MM.1S (cell line): ENCODE measurements at regions not wholly inside any gene's neighbourhood (a gene's known extent, or its start where the extent isn't known, plus 50 kb on each side); places are given as distances from the start of the nearest gene placed in this dataset.

Source experiments
- DNase-seq: peaks from one replicate; pipeline ENCODE4 v3.0.0-alpha.2; 2015
- H2AFZ ChIP-seq: fragments of 300-600 bp; sonication (generic); 2 replicates; pipeline ENCODE4 v1.6.0; 2016; ENCODE audit warnings: antibody characterized with exemption, low read length
- H3F3A ChIP-seq: fragments of 300-600 bp; sonication (generic); 2 replicates; pipeline ENCODE4 v1.6.1; 2016; ENCODE audit warnings: mild to moderate bottlenecking, antibody characterized with exemption, low read length, moderate library complexity, mixed read lengths; ENCODE audit not compliant: insufficient read depth
- H3K27ac ChIP-seq: fragments of 300-600 bp; sonication (generic); 2 replicates; pipeline ENCODE4 v1.5.1; 2016; ENCODE audit warnings: mild to moderate bottlenecking, low read length
- H3K27me3 ChIP-seq: fragments of 300-600 bp; sonication (generic); replicated peaks from 2 replicates; pipeline ENCODE4 v1.6.0; 2016; ENCODE audit warnings: low read length; ENCODE audit not compliant: insufficient read depth
- H3K36me3 ChIP-seq: fragments of 300-600 bp; sonication (generic); replicated peaks from 2 replicates; pipeline ENCODE4 v1.6.1; 2016; ENCODE audit warnings: mild to moderate bottlenecking, low read length, mixed read lengths; ENCODE audit not compliant: insufficient read depth
- H3K4me1 ChIP-seq: fragments of 300-600 bp; sonication (generic); 2 replicates; pipeline ENCODE4 v1.6.1; 2016; ENCODE audit warnings: low read length, mixed read lengths
- H3K4me2 ChIP-seq: fragments of 300-600 bp; sonication (generic); 2 replicates; pipeline ENCODE4 v1.6.0; 2016; ENCODE audit warnings: low read depth, low read length
- H3K4me3 ChIP-seq: fragments of 300-600 bp; sonication (generic); 2 replicates; pipeline ENCODE4 v1.5.1; 2016; ENCODE audit warnings: low read length, mixed read lengths
- H3K79me2 ChIP-seq: fragments of 300-600 bp; sonication (generic); 2 replicates; pipeline ENCODE4 v1.6.1; 2016; ENCODE audit warnings: mixed run types, low read length, mixed read lengths
- H3K9ac ChIP-seq: fragments of 300-600 bp; sonication (generic); 2 replicates; pipeline ENCODE4 v1.6.1; 2016; ENCODE audit warnings: low read length, mixed read lengths
- H3K9me2 ChIP-seq: fragments of 300-600 bp; sonication (generic); replicated peaks from 2 replicates; pipeline ENCODE4 v1.6.1; 2016; ENCODE audit warnings: mild to moderate bottlenecking, low read length, mixed read lengths; ENCODE audit not compliant: insufficient read depth
- H3K9me3 ChIP-seq: fragments of 300-600 bp; sonication (generic); replicated peaks from 2 replicates; pipeline ENCODE4 v1.6.1; 2016; ENCODE audit warnings: mild to moderate bottlenecking, low read length, mixed read lengths; ENCODE audit not compliant: insufficient read depth
- H4K20me1 ChIP-seq: fragments of 300-600 bp; sonication (generic); 2 replicates; pipeline ENCODE4 v1.6.1; 2016; ENCODE audit warnings: mild to moderate bottlenecking, low read length, moderate library complexity, mixed read lengths; ENCODE audit not compliant: insufficient read depth
- CTCF ChIP-seq: fragments of 300-600 bp; sonication (generic); IDR thresholded peaks from 2 replicates; pipeline ENCODE4 v1.5.1; 2016; ENCODE audit warnings: antibody characterized with exemption, low read length, mixed read lengths
- EZH2 ChIP-seq: fragments of 300-600 bp; sonication (generic); optimal IDR thresholded peaks from 2 replicates; pipeline ENCODE3; 2017; ENCODE audit warnings: low read depth, mild to moderate bottlenecking, antibody characterized with exemption, low read length, mixed read lengths
- EZH2phosphoT487 ChIP-seq: fragments of 300-600 bp; sonication (generic); IDR thresholded peaks from 2 replicates; pipeline ENCODE4 v1.6.1; 2018; ENCODE audit warnings: antibody characterized with exemption, low read length

GRCh38 chr10:130921461-130921860 is 390.1 kb downstream of the TCERG1L start:
- Histone ChIP-seq H3K4me2 (no peak overlapping the region), H3K9me3 (no peaks in the 10 kb centered on the region), H3F3A (no peaks in the 10 kb centered on the region), H4K20me1 (no peaks in the 10 kb centered on the region), H3K79me2 (no peaks in the 10 kb centered on the region), H2AFZ (no peak overlapping the region), H3K4me3 (no peak overlapping the region), H3K4me1 (no peaks in the 10 kb centered on the region), H3K27me3 (no peaks in the 10 kb centered on the region), H3K9ac (no peak overlapping the region), H3K36me3 (no peaks in the 10 kb centered on the region), H3K9me2 (no peaks in the 10 kb centered on the region), H3K27ac (no peak overlapping the region)
- TF ChIP-seq EZH2, result no peak
- no peak for TF ChIP-seq CTCF
- no peak for TF ChIP-seq EZH2phosphoT487
- DNase-seq, result no peak

DNA sequence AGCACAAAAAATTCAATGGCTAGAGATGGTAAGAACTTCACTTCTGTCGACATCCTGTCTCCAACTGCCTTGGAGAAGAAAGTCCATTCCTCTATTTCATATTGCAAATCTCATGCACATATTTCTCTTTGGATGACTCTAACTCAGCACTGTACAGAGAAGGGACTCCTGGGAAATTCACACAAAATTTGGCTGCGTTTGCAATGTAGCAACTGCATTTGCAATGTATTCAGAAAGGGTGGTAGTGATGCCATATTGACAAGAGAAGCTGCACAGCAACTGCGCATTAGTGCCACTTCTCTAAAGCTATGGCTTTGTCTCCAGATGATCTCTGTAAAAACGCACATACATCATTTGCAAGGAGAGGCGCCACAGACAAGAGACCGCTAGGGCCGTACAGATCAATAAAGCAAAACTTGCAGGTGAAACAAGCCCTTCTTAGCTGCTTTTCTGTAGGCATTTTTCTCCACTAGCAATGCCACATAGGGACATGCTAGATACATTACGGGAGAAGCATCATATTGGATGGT is 389.5 kb downstream of the TCERG1L start:
- Histone ChIP-seq H3K9ac (no peak overlapping the region), H3K27ac (no peak overlapping the region), H4K20me1 (no peaks in the 10 kb centered on the region), H3K4me1 (no peaks in the 10 kb centered on the region), H3F3A (no peaks in the 10 kb centered on the region), H3K36me3 (no peaks in the 10 kb centered on the region), H3K79me2 (no peaks in the 10 kb centered on the region), H3K4me2 (no peak overlapping the region), H3K9me2 (no peaks in the 10 kb centered on the region), H2AFZ (no peak overlapping the region), H3K4me3 (no peak overlapping the region), H3K9me3 (no peaks in the 10 kb centered on the region), H3K27me3 (no peaks in the 10 kb centered on the region)
- TF ChIP-seq CTCF (no peak), EZH2phosphoT487 (no peak), EZH2 (no peak)
- DNase-seq, result no peak

GRCh38 chr10:130923596-130923995 is 387.9 kb downstream of the TCERG1L start:
- H3K9me2 ChIP-seq, result no peaks in the 10 kb centered on the region
- no peaks in the 10 kb centered on the region for H3K36me3 ChIP-seq
- no peaks in the 10 kb centered on the region for H3K27me3 ChIP-seq
- H3F3A ChIP-seq, result no peaks in the 10 kb centered on the region
- H3K27ac ChIP-seq, result no peak overlapping the region
- H4K20me1 ChIP-seq, result no peaks in the 10 kb centered on the region
- no peak overlapping the region for H3K4me3 ChIP-seq
- H3K9me3 ChIP-seq, result no peaks in the 10 kb centered on the region
- H3K9ac ChIP-seq, result no peak overlapping the region
- H3K79me2 ChIP-seq, result no peaks in the 10 kb centered on the region
- no peak overlapping the region for H2AFZ ChIP-seq
- TF ChIP-seq CTCF (no peak), EZH2phosphoT487 (no peak), EZH2 (no peak)
- no peaks in the 10 kb centered on the region for H3K4me1 ChIP-seq
- no peak overlapping the region for H3K4me2 ChIP-seq
- no peak for DNase-seq
